AML-193 (cell line): ENCODE measurements at regions not wholly inside any gene's neighbourhood (a gene's known extent, or its start where the extent isn't known, plus 50 kb on each side); places are given as distances from the start of the nearest gene placed in this dataset.

Source experiments
- DNase-seq, 2 experiments: peaks; one replicate each; lab custom pipeline; 2025; lab: John Stamatoyannopoulos, UW

DNA sequence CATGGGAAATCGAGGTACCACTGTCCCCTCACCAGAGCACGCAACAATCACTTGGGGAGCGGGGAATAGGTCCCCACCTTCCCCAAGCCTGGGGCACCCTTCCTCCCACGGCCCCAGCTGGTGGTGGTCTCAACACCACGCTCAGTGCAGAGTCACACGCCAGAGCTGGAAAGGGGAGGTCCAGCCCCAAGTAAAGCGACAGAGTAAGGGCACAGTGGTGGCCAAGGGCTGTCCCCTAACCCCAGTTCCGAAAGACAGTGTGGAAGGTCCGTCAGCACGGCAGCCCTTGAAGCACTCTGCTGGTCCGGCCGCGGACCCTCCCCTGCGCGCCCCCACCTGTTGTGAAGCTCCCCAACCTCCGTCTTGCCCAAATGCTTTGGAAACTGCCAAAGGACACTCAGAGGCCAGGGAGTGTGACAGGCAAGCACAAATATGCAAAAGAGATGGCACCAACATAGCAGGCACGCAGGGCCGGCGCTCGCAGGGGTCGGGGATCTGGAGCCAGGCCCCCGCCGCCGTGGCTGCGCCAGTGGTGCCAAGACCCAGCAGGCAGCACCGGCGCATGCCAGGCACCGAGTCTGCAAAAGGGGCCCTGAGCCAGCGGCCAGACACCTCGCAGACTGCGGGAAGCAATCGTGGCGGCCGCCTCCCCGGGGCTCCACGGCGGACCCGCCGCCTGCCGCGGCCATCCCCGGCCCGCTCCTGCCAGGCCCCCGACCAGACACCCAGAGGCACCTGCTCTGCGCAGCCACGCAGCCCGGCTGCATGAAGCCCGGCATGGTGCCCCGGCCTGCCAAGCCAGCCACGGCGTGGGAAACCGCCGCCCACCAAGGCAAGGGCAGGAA is 51.6 kb upstream of the SRRM3 start:
- DNase-seq: no peak
